ENCODE measurements at regions not wholly inside any gene's neighbourhood (a gene's known extent, or its start where the extent isn't known, plus 50 kb on each side); places are given as distances from the start of the nearest gene placed in this dataset.
A peak's percentile ranks its signal among the peaks of the same experiment; 100 is the strongest.

- TF ChIP-seq ZNF583 (CRISPR knock-in tag; IDR thresholded peaks at IDR 0.05) (no peak), ARID1B (IDR thresholded peaks at IDR 0.05) (peak; percentile 71), FOXM1 (IDR thresholded peaks at IDR 0.05; ENCODE audit: low read depth) (no peak), FOXM1 (CRISPR knock-in tag; IDR thresholded peaks at IDR 0.05; ENCODE audit: low read depth) (no peak), PYGO2 (tag; IDR thresholded peaks at IDR 0.05) (no peak), GATA2 (CRISPR knock-in tag; IDR thresholded peaks at IDR 0.05) (0 out of 2 replicates have a peak, but pooled peaks have one; percentile 28), NCOR1 (IDR thresholded peaks at IDR 0.05) (no peak), ZNF239 (CRISPR knock-in tag; IDR thresholded peaks at IDR 0.05) (no peak), STAT5A (IDR thresholded peaks at IDR 0.05; ENCODE audit: borderline replicate concordance, low read length) (no peak), NR0B1 (IDR thresholded peaks at IDR 0.05; ENCODE audit: partially characterized antibody) (no peak), RBM22 (IDR thresholded peaks at IDR 0.05; ENCODE audit: low read depth, low read length, poor library complexity, severe bottlenecking) (no peak), TEAD4 (IDR thresholded peaks at IDR 0.05; ENCODE audit: low read length) (peak; percentile 74), TEAD4 (CRISPR knock-in tag; IDR thresholded peaks at IDR 0.05; ENCODE audit: borderline replicate concordance) (no peak), GABPA (tag; conservative IDR thresholded peaks at IDR 0.05; ENCODE audit: low read depth) (no peak), HMG20B (CRISPR knock-in tag; IDR thresholded peaks at IDR 0.05) (no peak), THAP12 (CRISPR knock-in tag; IDR thresholded peaks at IDR 0.05) (no peak), PTBP1 (IDR thresholded peaks at IDR 0.05; ENCODE audit: low read depth, low read length) (no peak), THRB (CRISPR knock-in tag; conservative IDR thresholded peaks at IDR 0.05) (no peak), ARID4B (CRISPR knock-in tag; IDR thresholded peaks at IDR 0.05) (no peak)
Observed at GRCh38 chr6:163710532-163711470, 296.3 kb downstream of the QKI start (continued).

Measured in K562 (cell line).